ENCODE measurements at regions not wholly inside any gene's neighbourhood (a gene's known extent, or its start where the extent isn't known, plus 50 kb on each side); places are given as distances from the start of the nearest gene placed in this dataset.

DNA sequence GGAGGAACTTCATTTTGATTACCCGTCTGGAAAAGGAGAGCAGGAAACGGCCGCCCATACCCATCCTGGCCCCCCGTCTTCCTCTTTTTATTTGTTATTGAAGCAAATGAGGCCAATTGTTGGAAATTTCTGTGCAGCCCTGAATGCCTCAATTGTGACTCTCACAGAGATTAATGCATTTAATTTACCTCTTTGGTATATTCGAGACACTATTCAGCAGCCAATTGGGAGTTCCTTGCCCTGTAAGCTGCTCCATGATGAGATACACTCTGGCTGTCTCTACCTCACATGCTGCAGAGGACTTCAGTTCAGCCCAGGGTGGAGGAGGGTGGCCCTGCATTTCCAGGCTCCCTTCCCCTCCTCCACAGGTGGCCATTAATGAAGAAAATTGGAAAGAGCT is 60.6 kb upstream of the NTM start:
- DNase-seq, result no peak

GRCh38 chr11:131311776-131312514 is 58.5 kb upstream of the NTM start:
- DNase-seq, result no peak
